Loucy (cell line): ENCODE measurements at regions not wholly inside any gene's neighbourhood (a gene's known extent, or its start where the extent isn't known, plus 50 kb on each side); places are given as distances from the start of the nearest gene placed in this dataset.

Experiments used
- H2AFZ ChIP-seq: fragments of 200-600 bp; sonication (generic); 2 replicates; pipeline ENCODE4 v1.6.0; 2016; ENCODE audit warnings: antibody characterized with exemption, mild to moderate bottlenecking, low read length, moderate library complexity
- H3F3A ChIP-seq: fragments of 200-600 bp; 2 replicates; pipeline ENCODE4 v1.6.0; 2016; ENCODE audit warnings: antibody characterized with exemption, low read depth, mild to moderate bottlenecking
- H3K27me3 ChIP-seq: fragments of 200-600 bp; sonication (generic); 2 replicates; pipeline ENCODE4 v1.6.1; 2014; ENCODE audit warnings: low read length, mild to moderate bottlenecking; ENCODE audit not compliant: insufficient read depth, poor library complexity, severe bottlenecking
- H3K36me3 ChIP-seq: fragments of 200-600 bp; sonication (generic); 2 replicates; pipeline ENCODE4 v1.6.1; 2016; ENCODE audit warnings: low read length; ENCODE audit not compliant: insufficient read depth
- H3K4me1 ChIP-seq: fragments of 200-600 bp; sonication (generic); 2 replicates; pipeline ENCODE4 v1.5.1; 2014; ENCODE audit warnings: low read length, mild to moderate bottlenecking; ENCODE audit not compliant: insufficient read depth, poor library complexity, severe bottlenecking
- H3K4me2 ChIP-seq: fragments of 200-600 bp; sonication (generic); 2 replicates; pipeline ENCODE4 v1.6.0; 2014; ENCODE audit warnings: antibody characterized with exemption, low read length, low read depth, mild to moderate bottlenecking; ENCODE audit not compliant: poor library complexity, severe bottlenecking
- H3K4me3 ChIP-seq: fragments of 200-600 bp; sonication (generic); 2 replicates; pipeline ENCODE4 v1.5.1; 2014; ENCODE audit warnings: low read length, mild to moderate bottlenecking, mixed read lengths; ENCODE audit not compliant: poor library complexity, severe bottlenecking
- H3K79me2 ChIP-seq: fragments of 200-600 bp; sonication (generic); 2 replicates; pipeline ENCODE4 v1.6.1; 2014; ENCODE audit warnings: low read length; ENCODE audit not compliant: insufficient read depth
- H3K9ac ChIP-seq: fragments of 200-600 bp; sonication (generic); 2 replicates; pipeline ENCODE4 v1.6.0; 2014; ENCODE audit warnings: mild to moderate bottlenecking, low read depth, low read length, moderate library complexity; ENCODE audit not compliant: poor library complexity, severe bottlenecking
- H3K9me2 ChIP-seq: fragments of 200-600 bp; sonication (generic); replicated peaks from 2 replicates; pipeline ENCODE4 v1.6.1; 2016; ENCODE audit warnings: low read depth, low read length, mixed read lengths
- H3K9me3 ChIP-seq: fragments of 200-600 bp; sonication (generic); 2 replicates; pipeline ENCODE4 v1.6.1; 2014; ENCODE audit warnings: mild to moderate bottlenecking, antibody characterized with exemption, low read length, low read depth; ENCODE audit not compliant: insufficient read depth
- H4K20me1 ChIP-seq: fragments of 200-600 bp; sonication (generic); 2 replicates; pipeline ENCODE4 v1.6.0; 2014; ENCODE audit warnings: antibody characterized with exemption, low read length, mild to moderate bottlenecking; ENCODE audit not compliant: insufficient read depth, poor library complexity, severe bottlenecking
- EZH2phosphoT487 ChIP-seq: fragments of 200-600 bp; IDR thresholded peaks from 2 replicates; pipeline ENCODE4 v1.6.1; 2018; ENCODE audit warnings: antibody characterized with exemption, mild to moderate bottlenecking, moderate library complexity, borderline replicate concordance
- TF ChIP-seq, protein P1 (sequence below): fragments of 200-600 bp; sonication (generic); conservative IDR thresholded peaks from 2 replicates; pipeline ENCODE4 v1.5.1; 2014; ENCODE audit warnings: mild to moderate bottlenecking, antibody characterized with exemption, low read length

DNA sequence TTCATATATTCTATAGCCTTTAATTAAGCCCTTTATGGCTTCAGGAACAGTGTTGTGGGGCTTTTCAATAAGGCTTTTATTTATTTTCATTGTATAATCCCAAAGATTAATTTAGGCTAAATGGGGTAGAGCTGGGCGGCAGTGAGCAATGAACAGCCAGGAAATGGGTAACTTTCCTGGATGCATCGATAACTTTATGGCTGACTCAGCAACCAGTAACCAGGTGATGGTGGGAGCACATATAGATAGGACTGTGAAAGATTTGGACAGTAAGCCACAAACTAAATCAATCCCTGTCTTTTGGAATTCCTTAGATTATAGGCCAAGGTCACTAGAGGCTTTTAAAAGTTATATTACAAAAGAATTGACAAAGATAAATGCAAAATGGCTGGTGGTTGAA lies 1260.6 kb upstream of the CELF4 start:
- H3K4me3 ChIP-seq = no peak overlapping the region

DNA sequence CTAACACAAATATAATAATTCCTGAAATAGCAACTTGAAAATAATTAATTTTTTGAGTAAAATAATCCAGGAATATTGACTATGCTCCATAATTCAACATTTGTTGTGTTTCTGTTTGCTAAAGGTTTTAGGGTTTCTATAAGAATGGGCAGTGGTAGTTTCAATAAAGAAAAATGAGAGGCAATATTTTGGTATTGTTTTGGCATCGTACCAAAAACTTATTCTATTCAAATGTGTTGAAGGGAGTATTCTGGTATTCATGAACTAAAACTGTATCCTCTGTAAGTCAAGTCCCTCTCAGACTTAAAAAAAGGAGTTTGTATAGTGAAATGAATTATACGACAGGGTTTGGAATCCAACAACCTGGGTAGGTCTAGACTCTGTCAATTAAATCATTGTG lies 1245.6 kb upstream of the CELF4 start:
- Histone ChIP-seq H2AFZ (no peak overlapping the region), H3K4me2 (no peak overlapping the region), H3K4me3 (no peak overlapping the region), H3F3A (no peaks in the 10 kb centered on the region), H3K9ac (no peak overlapping the region), H3K4me1 (no peaks in the 10 kb centered on the region), H3K9me2 (no peaks in the 10 kb centered on the region), H3K27me3 (no peaks in the 10 kb centered on the region), H3K36me3 (no peaks in the 10 kb centered on the region), H4K20me1 (no peaks in the 10 kb centered on the region), H3K79me2 (no peaks in the 10 kb centered on the region), H3K9me3 (no peaks in the 10 kb centered on the region)
- TF ChIP-seq, protein P1, sequence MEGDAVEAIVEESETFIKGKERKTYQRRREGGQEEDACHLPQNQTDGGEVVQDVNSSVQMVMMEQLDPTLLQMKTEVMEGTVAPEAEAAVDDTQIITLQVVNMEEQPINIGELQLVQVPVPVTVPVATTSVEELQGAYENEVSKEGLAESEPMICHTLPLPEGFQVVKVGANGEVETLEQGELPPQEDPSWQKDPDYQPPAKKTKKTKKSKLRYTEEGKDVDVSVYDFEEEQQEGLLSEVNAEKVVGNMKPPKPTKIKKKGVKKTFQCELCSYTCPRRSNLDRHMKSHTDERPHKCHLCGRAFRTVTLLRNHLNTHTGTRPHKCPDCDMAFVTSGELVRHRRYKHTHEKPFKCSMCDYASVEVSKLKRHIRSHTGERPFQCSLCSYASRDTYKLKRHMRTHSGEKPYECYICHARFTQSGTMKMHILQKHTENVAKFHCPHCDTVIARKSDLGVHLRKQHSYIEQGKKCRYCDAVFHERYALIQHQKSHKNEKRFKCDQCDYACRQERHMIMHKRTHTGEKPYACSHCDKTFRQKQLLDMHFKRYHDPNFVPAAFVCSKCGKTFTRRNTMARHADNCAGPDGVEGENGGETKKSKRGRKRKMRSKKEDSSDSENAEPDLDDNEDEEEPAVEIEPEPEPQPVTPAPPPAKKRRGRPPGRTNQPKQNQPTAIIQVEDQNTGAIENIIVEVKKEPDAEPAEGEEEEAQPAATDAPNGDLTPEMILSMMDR = no peak
- no peak for TF ChIP-seq EZH2phosphoT487

More for the DNA sequence above, 1260.6 kb upstream of the CELF4 start:
- no peaks in the 10 kb centered on the region for H3K36me3 ChIP-seq
- H3K9me2 ChIP-seq = 0 out of 2 replicates have a peak, but pooled peaks cover 3% of the 10 kb centered on the region
- no peak overlapping the region for H2AFZ ChIP-seq
- H3K9me3 ChIP-seq = no peaks in the 10 kb centered on the region
- TF ChIP-seq, protein P1 = no peak
- no peak for TF ChIP-seq EZH2phosphoT487
- H3K79me2 ChIP-seq = no peaks in the 10 kb centered on the region
- no peak overlapping the region for H3K9ac ChIP-seq
- H3K4me2 ChIP-seq = no peak overlapping the region
- no peaks in the 10 kb centered on the region for H3K27me3 ChIP-seq
- H3K4me1 ChIP-seq = no peaks in the 10 kb centered on the region
- no peaks in the 10 kb centered on the region for H4K20me1 ChIP-seq
- H3F3A ChIP-seq = no peaks in the 10 kb centered on the region

DNA sequence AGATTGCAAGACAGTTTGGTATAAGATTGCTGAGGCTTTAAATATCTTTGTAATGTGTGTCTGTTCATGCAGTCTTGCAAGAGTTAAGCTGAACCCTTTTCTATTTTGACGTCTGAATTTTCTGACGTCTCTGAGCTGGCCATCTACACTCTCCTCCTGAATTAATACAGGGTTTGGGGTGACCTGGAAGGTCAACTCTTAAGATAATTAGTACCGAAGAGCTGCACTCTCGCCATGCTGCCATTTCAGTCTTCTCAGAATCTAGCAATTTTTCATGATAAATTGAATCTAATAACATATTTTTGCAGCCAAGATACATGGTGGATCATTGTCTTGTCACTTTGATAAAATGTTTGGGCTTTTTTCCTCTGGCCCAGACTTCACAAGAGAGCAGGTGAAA lies 1245.2 kb upstream of the CELF4 start:
- no peak overlapping the region for H2AFZ ChIP-seq
- H3K36me3 ChIP-seq = no peaks in the 10 kb centered on the region
- no peaks in the 10 kb centered on the region for H3K79me2 ChIP-seq
- H3K9me2 ChIP-seq = no peaks in the 10 kb centered on the region
- no peak overlapping the region for H3K9ac ChIP-seq
- no peaks in the 10 kb centered on the region for H3F3A ChIP-seq
- no peaks in the 10 kb centered on the region for H3K9me3 ChIP-seq
- H3K4me3 ChIP-seq = no peak overlapping the region
- no peak overlapping the region for H3K4me2 ChIP-seq
- H3K4me1 ChIP-seq = no peaks in the 10 kb centered on the region
- no peaks in the 10 kb centered on the region for H4K20me1 ChIP-seq
- H3K27me3 ChIP-seq = no peaks in the 10 kb centered on the region
- TF ChIP-seq, protein P1 = no peak
- no peak for TF ChIP-seq EZH2phosphoT487
